Activated CD4-positive, alpha-beta T cell treated with anti-CD3 and anti-CD28 coated beads, Interleukin-2, amount 10 ng/mL, durations not matched to agents 7 days and 5 days (primary cell): ENCODE measurements at regions not wholly inside any gene's neighbourhood (a gene's known extent, or its start where the extent isn't known, plus 50 kb on each side); places are given as distances from the start of the nearest gene placed in this dataset.

ENCODE experiments used
- CTCF ChIA-PET: fragments of 350-600 bp; sonication (Branson Sonifier 250); formaldehyde crosslinking; loops from one replicate; lab custom pipeline; 2021; ENCODE audit warnings: antibody characterized with exemption; lab: Charles Lee
- POLR2A ChIA-PET: fragments of 350-600 bp; sonication (Branson Sonifier 250); formaldehyde crosslinking; loops from one replicate; lab custom pipeline; 2021; ENCODE audit warnings: antibody characterized with exemption; lab: Charles Lee
- DNase-seq: peaks from one replicate; pipeline ENCODE4 v3.0.0-alpha.2; 2020
- H3K27ac Mint-ChIP-seq: one replicate; pipeline ENCODE4 v1.8.0; 2021; ENCODE audit warnings: mild to moderate bottlenecking, moderate library complexity, mixed read lengths
- H3K27me3 Mint-ChIP-seq: one replicate; pipeline ENCODE4 v1.8.0; 2021; ENCODE audit warnings: mixed read lengths
- H3K36me3 Mint-ChIP-seq: one replicate; pipeline ENCODE4 v1.8.0; 2021; ENCODE audit warnings: low read depth, mixed read lengths
- H3K4me1 Mint-ChIP-seq: one replicate; pipeline ENCODE4 v1.8.0; 2021; ENCODE audit warnings: mixed read lengths
- H3K4me3 Mint-ChIP-seq: one replicate; pipeline ENCODE4 v1.8.0; 2021; ENCODE audit warnings: mild to moderate bottlenecking, moderate library complexity, mixed read lengths
- H3K9me3 Mint-ChIP-seq: one replicate; pipeline ENCODE4 v1.8.0; 2021; ENCODE audit warnings: mixed read lengths

DNA sequence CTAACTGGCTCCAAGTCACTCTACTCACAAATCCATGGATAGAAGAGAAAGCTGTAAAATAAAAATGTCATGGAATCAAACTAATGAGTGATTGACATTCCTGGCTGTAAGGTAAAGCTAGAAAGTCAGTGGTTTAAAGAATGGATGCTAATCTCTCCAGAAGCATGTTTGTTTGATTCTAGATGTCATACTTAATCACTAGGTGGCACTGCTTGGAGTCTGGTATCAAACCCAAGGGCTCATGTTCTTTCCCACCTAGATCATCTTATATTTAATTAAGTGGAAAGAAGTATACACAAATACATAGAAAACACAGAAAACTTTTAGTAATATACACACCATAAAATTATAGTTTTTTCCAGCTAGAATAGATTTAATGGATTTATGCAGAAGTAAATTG is 2666.6 kb downstream of the PCDH7 start:
- no peaks in the 10 kb centered on the region for H3K4me1 Mint-ChIP-seq
- H3K36me3 Mint-ChIP-seq, result no peaks in the 10 kb centered on the region
- no peak for DNase-seq
- CTCF ChIA-PET, result no interaction called here
- H3K9me3 Mint-ChIP-seq, result peaks cover 11% of the 10 kb centered on the region
- no peak overlapping the region for H3K4me3 Mint-ChIP-seq
- no peaks in the 10 kb centered on the region for H3K27me3 Mint-ChIP-seq
- H3K27ac Mint-ChIP-seq, result no peak overlapping the region
- POLR2A ChIA-PET, result no interaction called here

- no peaks in the 10 kb centered on the region for H3K36me3 Mint-ChIP-seq
- ChIA-PET POLR2A (no interaction called here), CTCF (no interaction called here)
- H3K27me3 Mint-ChIP-seq, result no peaks in the 10 kb centered on the region
- H3K4me1 Mint-ChIP-seq, result no peaks in the 10 kb centered on the region
- H3K27ac Mint-ChIP-seq, result no peak overlapping the region
- no peaks in the 10 kb centered on the region for H3K9me3 Mint-ChIP-seq
- no peak for DNase-seq
- H3K4me3 Mint-ChIP-seq, result no peak overlapping the region
Measured at GRCh38 chr4:33390976-33391375, 2670.8 kb downstream of the PCDH7 start.

DNA sequence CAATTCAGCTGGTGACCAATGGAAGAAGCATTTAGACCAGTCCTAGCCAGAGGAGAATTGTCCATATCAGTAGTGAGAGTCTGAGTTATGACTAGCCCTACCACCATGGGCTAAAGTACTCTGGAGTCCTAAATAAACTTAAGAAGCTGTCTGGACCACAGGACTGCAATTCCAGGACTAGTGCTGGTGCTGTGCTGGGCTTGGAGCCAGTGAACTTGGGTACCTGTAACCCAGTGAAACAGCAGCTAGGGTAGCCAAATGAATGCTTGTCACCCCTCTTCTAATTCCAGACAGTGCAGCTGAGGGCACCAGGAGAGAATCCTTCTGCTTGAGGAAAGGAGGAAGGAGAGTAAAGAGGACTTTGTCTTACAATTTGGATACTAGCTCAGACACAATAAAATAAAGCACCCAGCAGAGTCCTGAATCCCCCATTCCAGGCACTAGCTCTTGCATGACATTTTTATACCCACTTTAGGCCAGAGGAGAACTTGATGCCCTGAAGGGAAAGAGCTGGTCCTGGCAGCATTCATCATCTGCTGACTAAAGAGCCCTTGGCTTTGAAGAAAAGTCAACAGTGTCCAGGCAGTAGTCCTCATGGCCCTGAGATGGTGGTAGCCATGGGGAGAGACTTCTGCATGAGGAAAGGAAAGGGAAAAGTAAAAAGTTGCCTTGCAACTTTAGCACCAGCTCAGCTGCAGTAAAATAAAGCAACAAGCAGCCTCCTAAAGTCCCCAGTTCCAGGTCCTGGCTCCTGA is 2675.7 kb downstream of the PCDH7 start:
- Mint-ChIP-seq H3K9me3 (peaks cover 6% of the 10 kb centered on the region), H3K27ac (no peak overlapping the region), H3K4me1 (no peaks in the 10 kb centered on the region), H3K27me3 (no peaks in the 10 kb centered on the region), H3K4me3 (no peak overlapping the region), H3K36me3 (no peaks in the 10 kb centered on the region)
- POLR2A ChIA-PET, result no interaction called here
- no peak for DNase-seq
- CTCF ChIA-PET, result no interaction called here

DNA sequence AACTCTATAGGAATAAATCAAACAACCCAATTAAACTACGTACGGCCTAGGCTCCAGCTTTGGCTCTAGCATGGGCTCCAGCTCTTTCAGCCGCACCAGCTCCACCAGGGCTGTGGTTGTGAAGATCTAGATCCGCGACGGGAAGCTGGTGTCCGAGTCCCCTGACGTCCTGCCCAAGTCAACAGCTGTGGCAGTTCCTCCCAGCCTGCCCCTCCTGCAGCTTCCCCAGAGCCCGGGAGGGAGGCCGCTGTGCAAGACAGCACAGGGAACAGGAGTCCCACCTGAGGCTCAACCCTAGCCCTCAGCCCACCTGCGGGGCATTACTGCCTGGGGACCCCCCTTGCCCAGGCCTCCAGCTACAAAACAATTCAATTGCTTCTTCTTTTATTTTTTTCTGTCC is 2680.3 kb downstream of the PCDH7 start:
- no peak for DNase-seq
- no peak overlapping the region for H3K27ac Mint-ChIP-seq
- POLR2A ChIA-PET, result no interaction called here

GRCh38 chr4:33407496-33407895 is 2687.3 kb downstream of the PCDH7 start:
- POLR2A ChIA-PET, result no interaction called here
- Mint-ChIP-seq H3K27ac (no peak overlapping the region), H3K4me3 (no peak overlapping the region), H3K9me3 (peaks cover 5% of the 10 kb centered on the region), H3K36me3 (no peaks in the 10 kb centered on the region), H3K4me1 (no peaks in the 10 kb centered on the region), H3K27me3 (no peaks in the 10 kb centered on the region)
- DNase-seq, result no peak
- CTCF ChIA-PET, result interaction anchor here (0.6 kb wide), 1 partner anchor 34 kb away, joined by 3 read pairs; no protein-coding TSS in a partner anchor

More for the DNA sequence above, 2680.3 kb downstream of the PCDH7 start:
- CTCF ChIA-PET, result no interaction called here
- Mint-ChIP-seq H3K27me3 (no peaks in the 10 kb centered on the region), H3K4me1 (no peaks in the 10 kb centered on the region), H3K36me3 (no peaks in the 10 kb centered on the region), H3K9me3 (peaks cover 11% of the 10 kb centered on the region), H3K4me3 (no peak overlapping the region)

- H3K36me3 Mint-ChIP-seq, result no peaks in the 10 kb centered on the region
- H3K9me3 Mint-ChIP-seq, result peaks cover 10% of the 10 kb centered on the region
- POLR2A ChIA-PET, result no interaction called here
- H3K4me3 Mint-ChIP-seq, result no peak overlapping the region
- CTCF ChIA-PET, result no interaction called here
- no peak overlapping the region for H3K27ac Mint-ChIP-seq
- DNase-seq, result no peak
- no peaks in the 10 kb centered on the region for H3K27me3 Mint-ChIP-seq
- H3K4me1 Mint-ChIP-seq, result no peaks in the 10 kb centered on the region
Measured at GRCh38 chr4:33411182-33411581, 2691.0 kb downstream of the PCDH7 start.

DNA sequence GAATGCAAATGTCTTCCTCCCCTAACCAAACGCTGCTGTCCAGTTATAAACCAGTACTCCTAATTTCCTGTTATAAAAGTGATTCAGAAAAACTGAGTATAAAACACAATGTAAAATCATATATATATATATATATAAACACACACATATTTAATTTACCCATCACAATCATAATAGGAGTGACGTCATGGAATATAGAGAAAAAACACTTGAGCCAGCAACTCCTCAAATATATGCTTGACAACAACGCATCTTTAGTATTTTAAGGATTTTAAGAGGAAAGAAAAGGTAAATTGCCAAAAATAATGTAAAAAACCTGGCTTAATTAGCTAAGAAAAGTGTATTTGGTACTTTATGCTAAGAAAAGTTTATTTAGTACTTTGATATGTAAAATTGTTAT is 2701.7 kb downstream of the PCDH7 start:
- Mint-ChIP-seq H3K9me3 (peaks cover 2% of the 10 kb centered on the region), H3K4me1 (no peaks in the 10 kb centered on the region), H3K36me3 (no peaks in the 10 kb centered on the region), H3K4me3 (no peak overlapping the region), H3K27me3 (no peaks in the 10 kb centered on the region), H3K27ac (no peak overlapping the region)
- CTCF ChIA-PET, result no interaction called here
- POLR2A ChIA-PET, result no interaction called here
- no peak for DNase-seq

DNA sequence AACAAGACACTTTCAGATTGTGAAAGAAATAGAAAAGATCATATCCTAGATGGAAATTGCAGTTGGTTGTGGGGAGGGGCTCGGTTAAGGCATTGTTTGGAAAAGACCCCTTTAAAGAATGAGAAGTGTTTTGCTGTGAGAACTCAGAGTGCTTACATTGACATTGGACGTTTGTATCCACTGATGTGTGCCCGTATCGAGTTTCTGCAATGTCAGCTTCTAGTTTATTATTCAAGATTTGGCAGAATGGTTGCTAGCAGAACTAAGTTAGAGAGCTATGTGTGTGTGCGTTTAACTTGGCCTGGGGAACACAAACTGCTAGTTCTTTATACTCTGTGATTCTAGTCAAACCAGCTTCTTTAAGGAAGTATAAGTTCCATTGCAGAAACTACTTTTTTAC is 2702.5 kb downstream of the PCDH7 start:
- no peak overlapping the region for H3K27ac Mint-ChIP-seq
- no peaks in the 10 kb centered on the region for H3K27me3 Mint-ChIP-seq
- CTCF ChIA-PET, result no interaction called here

DNA sequence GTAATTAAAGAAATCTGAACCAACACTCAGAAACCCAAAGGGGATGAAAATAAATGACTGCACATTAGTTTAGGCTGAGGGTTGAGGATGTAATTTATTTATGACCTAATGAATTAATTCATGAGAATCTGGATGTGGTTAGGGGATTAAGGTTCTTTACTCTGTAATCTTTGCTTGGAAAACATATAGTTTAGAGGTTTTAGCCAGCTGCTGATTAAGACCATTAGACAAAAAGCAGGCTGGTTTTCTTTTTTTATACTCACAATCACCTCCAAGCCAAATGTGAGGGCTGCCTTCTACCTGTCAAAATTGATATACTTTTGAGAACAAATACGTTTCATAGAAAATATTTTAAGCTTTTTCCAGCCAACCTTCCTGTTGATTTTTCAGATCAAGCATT is 2705.8 kb downstream of the PCDH7 start:
- Mint-ChIP-seq H3K27ac (no peak overlapping the region), H3K27me3 (no peaks in the 10 kb centered on the region)

More for the DNA sequence above, 2702.5 kb downstream of the PCDH7 start:
- peaks cover 3% of the 10 kb centered on the region for H3K9me3 Mint-ChIP-seq
- no peak for DNase-seq
- no peaks in the 10 kb centered on the region for H3K4me1 Mint-ChIP-seq
- H3K4me3 Mint-ChIP-seq, result no peak overlapping the region
- H3K36me3 Mint-ChIP-seq, result no peaks in the 10 kb centered on the region
- POLR2A ChIA-PET, result no interaction called here

DNA sequence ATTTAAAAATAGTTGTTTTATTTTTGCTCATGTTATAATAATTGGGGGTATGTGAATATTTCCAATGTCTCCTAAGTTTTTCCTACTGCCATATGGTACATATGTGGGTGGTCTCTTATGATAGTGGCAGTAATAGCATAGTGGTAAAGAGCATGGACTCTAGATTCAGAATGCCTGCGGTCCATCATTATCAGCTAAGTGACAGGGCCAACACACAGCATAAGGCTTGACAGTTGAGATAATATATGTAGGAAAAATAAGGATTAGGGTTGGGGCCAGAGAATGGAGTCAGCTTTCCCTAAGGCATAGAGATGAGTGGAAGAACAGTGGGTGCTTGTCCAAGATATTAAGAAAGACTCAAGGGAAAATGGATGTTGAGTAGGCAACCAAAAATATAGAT is 2707.5 kb downstream of the PCDH7 start:
- CTCF ChIA-PET, result no interaction called here
- DNase-seq, result no peak
- no peak overlapping the region for H3K4me3 Mint-ChIP-seq
- H3K4me1 Mint-ChIP-seq, result no peaks in the 10 kb centered on the region
- H3K27ac Mint-ChIP-seq, result no peak overlapping the region
- peaks cover 2% of the 10 kb centered on the region for H3K9me3 Mint-ChIP-seq
- H3K27me3 Mint-ChIP-seq, result no peaks in the 10 kb centered on the region
- POLR2A ChIA-PET, result no interaction called here
- no peaks in the 10 kb centered on the region for H3K36me3 Mint-ChIP-seq

More for the DNA sequence above, 2705.8 kb downstream of the PCDH7 start:
- Mint-ChIP-seq H3K4me1 (no peaks in the 10 kb centered on the region), H3K36me3 (no peaks in the 10 kb centered on the region), H3K9me3 (peaks cover 2% of the 10 kb centered on the region), H3K4me3 (no peak overlapping the region)
- no peak for DNase-seq
- CTCF ChIA-PET, result no interaction called here
- POLR2A ChIA-PET, result no interaction called here

- ChIA-PET CTCF (no interaction called here), POLR2A (no interaction called here)
- Mint-ChIP-seq H3K4me1 (no peaks in the 10 kb centered on the region), H3K27me3 (no peaks in the 10 kb centered on the region), H3K36me3 (no peaks in the 10 kb centered on the region), H3K27ac (no peak overlapping the region), H3K4me3 (no peak overlapping the region), H3K9me3 (peaks cover 2% of the 10 kb centered on the region)
- no peak for DNase-seq
Measured at GRCh38 chr4:33429971-33430370, 2709.8 kb downstream of the PCDH7 start.

- ChIA-PET CTCF (no interaction called here), POLR2A (no interaction called here)
- Mint-ChIP-seq H3K4me3 (no peak overlapping the region), H3K27me3 (no peaks in the 10 kb centered on the region), H3K4me1 (no peaks in the 10 kb centered on the region), H3K36me3 (no peaks in the 10 kb centered on the region), H3K9me3 (no peaks in the 10 kb centered on the region), H3K27ac (no peak overlapping the region)
- DNase-seq, result no peak
Measured at GRCh38 chr4:33437406-33437805, 2717.2 kb downstream of the PCDH7 start.

DNA sequence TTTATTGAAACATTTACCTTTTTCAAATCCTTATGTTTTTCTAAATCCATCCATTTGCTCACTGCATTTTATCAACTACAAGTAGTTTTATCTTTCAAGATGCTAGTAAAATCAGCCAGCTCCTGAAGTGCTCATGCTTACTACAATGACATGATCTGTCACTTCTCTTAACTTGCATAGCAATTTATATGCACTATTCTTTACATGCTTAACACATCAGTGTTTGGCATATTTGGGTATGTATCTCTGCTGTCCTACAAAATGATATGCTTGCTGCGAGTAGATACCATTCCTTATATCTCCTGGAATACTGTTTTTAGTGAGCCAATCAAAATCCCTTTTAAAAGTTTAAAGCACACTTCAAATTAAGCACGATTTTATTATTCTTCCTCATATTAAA is 2726.8 kb downstream of the PCDH7 start:
- Mint-ChIP-seq H3K27ac (no peak overlapping the region), H3K27me3 (no peaks in the 10 kb centered on the region), H3K4me1 (no peaks in the 10 kb centered on the region), H3K4me3 (no peak overlapping the region), H3K36me3 (no peaks in the 10 kb centered on the region), H3K9me3 (peaks cover 10% of the 10 kb centered on the region)
- CTCF ChIA-PET, result no interaction called here
- POLR2A ChIA-PET, result no interaction called here
- DNase-seq, result no peak

- no peak overlapping the region for H3K4me3 Mint-ChIP-seq
- no peaks in the 10 kb centered on the region for H3K36me3 Mint-ChIP-seq
- ChIA-PET CTCF (no interaction called here), POLR2A (no interaction called here)
- no peak for DNase-seq
- no peaks in the 10 kb centered on the region for H3K4me1 Mint-ChIP-seq
- H3K9me3 Mint-ChIP-seq, result peaks cover 11% of the 10 kb centered on the region
- H3K27ac Mint-ChIP-seq, result no peak overlapping the region
- H3K27me3 Mint-ChIP-seq, result no peaks in the 10 kb centered on the region
Measured at GRCh38 chr4:33448948-33449347, 2728.8 kb downstream of the PCDH7 start.
